ENCODE measurements at regions not wholly inside any gene's neighbourhood (a gene's known extent, or its start where the extent isn't known, plus 50 kb on each side); places are given as distances from the start of the nearest gene placed in this dataset.

GRCh38 chr3:182509844-182510460, 283.4 kb upstream of the ATP11B start (continued):
- TF ChIP-seq EP300 (IDR thresholded peaks at IDR 0.05; ENCODE audit: borderline replicate concordance in 1 of 2, low read depth in 1 of 2, low read length in 1 of 2) (no peak), NFIC (IDR thresholded peaks at IDR 0.05; ENCODE audit: borderline replicate concordance) (no peak), TCF12 (IDR thresholded peaks at IDR 0.05) (no peak)

GRCh38 chr3:182514236-182514964, 278.9 kb upstream of the ATP11B start:
- Histone ChIP-seq H3K27me3 (ENCODE audit: insufficient read depth) (0 out of 2 replicates have a peak, but pooled peaks cover 3% of the 10 kb centered on the region), H3K9me3 (no peaks in the 10 kb centered on the region), H3F3A (replicated peaks; ENCODE audit: insufficient read depth) (no peaks in the 10 kb centered on the region), H4K20me1 (ENCODE audit: insufficient read depth) (no peaks in the 10 kb centered on the region), H3K36me3 (replicated peaks in 1 of 2; ENCODE audit: control insufficient read depth in 1 of 2, insufficient read depth in 2 of 2, low read length in 1 of 2) (no peaks in the 10 kb centered on the region), H3K4me2 (no peak overlapping the region), H3K4me3 (ENCODE audit: low read depth in 2 of 2, low read length in 1 of 2) (no peak overlapping the region), H3K79me2 (ENCODE audit: insufficient read depth) (no peaks in the 10 kb centered on the region), H3K27ac (ENCODE audit: low read depth in 2 of 2, low read length in 1 of 2) (no peak overlapping the region), H3K9me2 (no peaks in the 10 kb centered on the region), H3K4me1 (ENCODE audit: control insufficient read depth in 1 of 2, insufficient read depth in 2 of 2, low read depth in 1 of 2, low read length in 1 of 2) (no peaks in the 10 kb centered on the region), H2AFZ (ENCODE audit: low read depth) (no peak overlapping the region), H3K9ac (no peak overlapping the region)
- ChIA-PET POLR2A (no interaction called here), CTCF (no interaction called here)
- WGBS (ENCODE audit: low lambda C conversion rate) = 46% methylated on average over 5 of the region's 5 CpGs
- no peak for DNase-seq
- TF ChIP-seq ZBTB33 (IDR thresholded peaks at IDR 0.05; ENCODE audit: borderline replicate concordance, low read depth) (no peak), RAD21 (IDR thresholded peaks at IDR 0.05; ENCODE audit: low read length) (no peak), CTCF (IDR thresholded peaks at IDR 0.05) (no peak), TAF1 (IDR thresholded peaks at IDR 0.05; ENCODE audit: borderline replicate concordance, low read depth, low read length) (no peak), POLR2AphosphoS5 (IDR thresholded peaks at IDR 0.05; ENCODE audit: low read depth, low read length) (no peak), RFX5 (IDR thresholded peaks at IDR 0.05; ENCODE audit: low read length) (no peak), USF2 (IDR thresholded peaks at IDR 0.05; ENCODE audit: borderline replicate concordance, low read depth, low read length) (no peak), USF1 (IDR thresholded peaks at IDR 0.05; ENCODE audit: borderline replicate concordance, low read depth) (no peak), RCOR1 (IDR thresholded peaks at IDR 0.05; ENCODE audit: low read length) (no peak), REST (IDR thresholded peaks at IDR 0.05; ENCODE audit: low read depth, low read length) (no peak), TCF12 (IDR thresholded peaks at IDR 0.05) (no peak), FOXM1 (IDR thresholded peaks at IDR 0.05; ENCODE audit: low read depth) (no peak), TEAD4 (IDR thresholded peaks at IDR 0.05; ENCODE audit: borderline replicate concordance, insufficient read depth) (no peak), IRF3 (IDR thresholded peaks at IDR 0.05; ENCODE audit: low read depth, low read length) (no peak), RXRA (IDR thresholded peaks at IDR 0.05; ENCODE audit: borderline replicate concordance, low read depth) (no peak), MXI1 (IDR thresholded peaks at IDR 0.05; ENCODE audit: low read depth, low read length) (no peak), JUND (IDR thresholded peaks at IDR 0.05) (no peak)

Measured in SK-N-SH (cell line).